Mammary epithelial cell (primary cell): ENCODE measurements at regions not wholly inside any gene's neighbourhood (a gene's known extent, or its start where the extent isn't known, plus 50 kb on each side); places are given as distances from the start of the nearest gene placed in this dataset.

Experiments
- CTCF ChIP-seq, 2 donors: IDR thresholded peaks in 1 of 2; conservative IDR thresholded peaks in 1 of 2; 2 replicates each; pipeline ENCODE4 v1.5.1; 2011 to 2012; ENCODE audit warnings: inconsistent platforms in 2 of 2, low read length in 2 of 2, mild to moderate bottlenecking in 2 of 2, control low read depth in 1 of 2, low read depth in 1 of 2; ENCODE audit not compliant: insufficient read depth in 1 of 2; ENCODE audit errors: extremely low read depth in 1 of 2
- EZH2 ChIP-seq: IDR thresholded peaks from 2 replicates; pipeline ENCODE4 v1.6.1; 2012; ENCODE audit warnings: low read length, inconsistent platforms, borderline replicate concordance

DNA sequence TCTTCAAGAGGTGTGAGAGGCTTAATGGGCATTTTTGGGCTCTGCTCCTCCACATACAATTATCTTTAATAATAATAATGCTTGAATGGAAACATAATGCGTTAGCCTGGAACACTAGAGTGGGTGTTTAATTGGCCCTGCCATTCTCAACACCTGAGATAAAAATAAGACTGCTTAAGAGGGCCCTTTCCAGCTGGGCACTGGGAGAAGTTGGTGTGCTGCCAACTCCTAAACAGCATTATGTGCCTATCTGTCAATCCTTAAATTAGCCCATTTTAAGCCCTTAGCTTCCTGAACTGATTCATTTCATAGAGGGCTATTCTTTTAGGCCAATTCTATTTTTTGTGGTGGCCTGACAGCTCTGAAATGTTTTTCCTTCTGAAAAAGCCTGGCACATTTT lies 211.1 kb upstream of the ZIC3 start:
- TF ChIP-seq CTCF (conservative IDR thresholded peaks at IDR 0.05 in 1 of 2, IDR thresholded peaks at IDR 0.05 in 1 of 2; ENCODE audit: extremely low read depth in 1 of 2, insufficient read depth in 1 of 2, low read depth in 1 of 2, low read length in 2 of 2) = no peak
- TF ChIP-seq EZH2 = no peak
